GM18505 (cell line): ENCODE measurements at regions not wholly inside any gene's neighbourhood (a gene's known extent, or its start where the extent isn't known, plus 50 kb on each side); places are given as distances from the start of the nearest gene placed in this dataset.
A peak's percentile ranks its signal among the peaks of the same experiment; 100 is the strongest.
"Not testable (repeated sequence)": the region's sequence is repeated elsewhere in the genome, so short reads cannot be mapped to it uniquely, and the experiment has no call there.

Experiments used
- ATAC-seq: cut with Tn5 transposase; IDR thresholded peaks from one replicate; pipeline ENCODE4 v1.9.1; 2021; ENCODE audit not compliant: unreplicated experiment
- POLR2A ChIP-seq: IDR thresholded peaks from 4 replicates; pipeline ENCODE4 v1.6.1; 2011; ENCODE audit warnings: borderline replicate concordance; ENCODE audit not compliant: insufficient read depth, insufficient read length; ENCODE audit errors: extremely low read depth

DNA sequence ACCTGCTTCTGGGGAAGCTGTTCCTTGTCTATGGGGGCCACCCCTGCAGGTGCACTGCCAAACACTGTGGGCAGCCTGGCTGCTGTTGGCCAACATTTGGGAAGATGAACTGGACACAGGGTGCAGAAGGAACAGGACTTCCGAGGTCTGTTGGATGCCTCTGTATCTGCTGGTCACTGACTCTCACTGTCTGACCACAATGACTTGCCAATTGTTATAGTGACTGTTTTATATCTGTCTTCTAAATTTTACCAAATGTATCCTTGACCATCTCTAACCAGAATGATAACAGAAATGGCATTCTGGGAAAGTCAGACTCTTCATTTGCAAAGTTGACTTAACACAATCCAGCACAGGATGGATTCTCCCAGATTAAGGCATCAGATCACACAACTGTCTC, 214.0 kb upstream of the PRSS58 start:
- ATAC-seq, result no peak
- no peak for TF ChIP-seq POLR2A

DNA sequence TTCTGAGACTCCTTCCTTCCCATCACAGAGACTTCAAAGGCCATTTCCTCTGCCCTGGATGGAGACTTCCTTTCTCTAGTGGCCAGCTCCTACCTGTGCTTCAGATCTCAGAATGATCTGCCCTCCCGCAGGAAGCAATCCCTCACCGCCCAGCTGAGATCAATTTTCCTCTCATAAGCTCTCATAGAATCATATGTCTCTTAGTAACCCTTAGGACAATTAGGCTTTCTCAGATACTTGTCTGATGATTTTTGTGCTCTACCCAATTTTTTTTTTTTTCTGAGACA, 212.6 kb upstream of the PRSS58 start:
- no peak for ATAC-seq
- TF ChIP-seq POLR2A, result no peak

DNA sequence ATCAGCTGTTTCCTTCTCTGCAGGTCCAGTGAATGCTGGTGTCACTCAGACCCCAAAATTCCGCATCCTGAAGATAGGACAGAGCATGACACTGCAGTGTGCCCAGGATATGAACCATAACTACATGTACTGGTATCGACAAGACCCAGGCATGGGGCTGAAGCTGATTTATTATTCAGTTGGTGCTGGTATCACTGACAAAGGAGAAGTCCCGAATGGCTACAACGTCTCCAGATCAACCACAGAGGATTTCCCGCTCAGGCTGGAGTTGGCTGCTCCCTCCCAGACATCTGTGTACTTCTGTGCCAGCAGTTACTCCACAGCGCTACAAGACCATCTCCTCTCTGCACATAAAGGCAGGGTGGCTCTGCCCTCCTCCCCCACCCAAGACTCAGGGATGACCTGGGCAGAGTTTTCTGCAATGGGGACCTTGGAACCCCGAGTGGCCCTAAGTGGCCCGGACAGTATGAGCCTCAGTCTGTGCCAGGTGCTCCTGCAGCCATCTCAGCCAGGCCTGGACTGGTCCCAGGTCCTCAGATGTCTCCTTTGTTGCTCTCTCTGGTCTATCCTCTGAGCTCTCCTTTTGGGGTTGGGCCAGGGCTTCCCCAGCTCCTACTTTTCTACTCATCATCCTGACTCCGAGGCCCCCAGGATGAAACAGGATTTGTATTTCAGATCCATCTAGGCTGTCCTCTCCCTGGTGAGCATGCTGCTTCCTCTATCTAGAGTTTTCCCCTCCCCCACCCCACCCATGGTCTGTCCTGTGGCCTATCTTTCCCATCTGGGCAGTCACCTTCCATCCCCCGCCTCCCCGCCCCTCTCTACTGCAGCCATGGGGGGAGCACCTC, 212.1 kb upstream of the PRSS58 start:
- TF ChIP-seq POLR2A, result no peak
- no peak for ATAC-seq

DNA sequence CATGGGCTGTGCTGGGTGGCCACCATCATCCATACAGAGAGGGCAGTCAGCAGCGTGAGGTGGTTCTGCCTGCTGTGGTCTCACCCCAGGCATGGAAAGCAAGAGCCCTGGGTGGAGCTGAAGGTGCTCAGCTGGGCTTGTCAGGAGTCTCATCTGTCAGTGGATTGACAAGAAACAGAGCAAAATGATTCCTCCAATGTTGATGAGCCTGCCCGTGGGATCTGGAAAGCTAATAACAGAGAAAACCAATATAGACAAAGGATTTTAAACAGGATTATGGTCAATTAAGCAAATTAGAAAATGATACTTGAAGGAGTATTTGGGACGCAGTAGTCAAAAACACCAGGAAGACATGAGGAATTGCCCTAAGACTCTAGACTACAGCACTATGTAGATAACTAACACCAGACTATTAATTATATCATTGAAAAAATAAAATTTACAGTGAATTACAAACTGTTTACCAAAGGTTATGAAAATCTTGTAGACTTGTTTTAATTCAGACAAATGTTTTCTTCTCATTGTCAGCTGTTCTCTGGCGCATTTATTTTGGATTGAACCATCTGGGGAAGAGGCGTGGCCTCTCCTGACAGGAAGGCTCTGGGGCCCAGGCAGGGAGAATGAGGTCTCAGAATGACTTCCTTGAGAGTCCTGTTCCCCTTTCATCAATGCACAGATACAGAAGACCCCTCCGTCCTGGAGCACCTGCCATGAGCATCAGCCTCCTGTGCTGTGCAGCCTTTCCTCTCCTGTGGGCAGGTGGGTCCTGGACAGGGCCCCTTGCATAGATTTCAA, 211.2 kb upstream of the PRSS58 start:
- no peak for TF ChIP-seq POLR2A
- ATAC-seq, result no peak

- ATAC-seq, result not testable (repeated sequence)
Observed at GRCh38 chr7:142467056-142467655, 209.3 kb upstream of the PRSS58 start.

GRCh38 chr7:142463401-142463850, 205.6 kb upstream of the PRSS58 start:
- peak; percentile 58 for ATAC-seq
- no peak for TF ChIP-seq POLR2A

DNA sequence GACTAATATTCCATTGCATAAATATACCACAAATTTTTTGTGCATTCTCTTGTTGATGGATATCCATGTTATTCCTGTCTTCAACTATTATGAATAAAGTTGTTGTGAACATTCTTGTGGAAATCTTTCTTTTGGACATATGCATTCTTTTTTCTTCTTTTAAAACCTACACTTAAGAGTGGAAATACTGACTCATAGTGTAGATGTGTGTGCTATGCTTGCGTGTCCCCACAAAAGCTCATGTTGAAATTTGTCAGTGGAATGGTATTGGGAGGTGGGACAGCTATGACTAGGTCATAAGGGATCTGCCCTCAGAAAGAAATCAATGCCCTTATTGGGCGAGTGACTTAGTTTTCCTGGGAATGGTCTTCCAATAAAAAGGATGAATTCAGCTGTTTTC, 203.6 kb upstream of the PRSS58 start:
- no peak for TF ChIP-seq POLR2A
- ATAC-seq, result no peak

DNA sequence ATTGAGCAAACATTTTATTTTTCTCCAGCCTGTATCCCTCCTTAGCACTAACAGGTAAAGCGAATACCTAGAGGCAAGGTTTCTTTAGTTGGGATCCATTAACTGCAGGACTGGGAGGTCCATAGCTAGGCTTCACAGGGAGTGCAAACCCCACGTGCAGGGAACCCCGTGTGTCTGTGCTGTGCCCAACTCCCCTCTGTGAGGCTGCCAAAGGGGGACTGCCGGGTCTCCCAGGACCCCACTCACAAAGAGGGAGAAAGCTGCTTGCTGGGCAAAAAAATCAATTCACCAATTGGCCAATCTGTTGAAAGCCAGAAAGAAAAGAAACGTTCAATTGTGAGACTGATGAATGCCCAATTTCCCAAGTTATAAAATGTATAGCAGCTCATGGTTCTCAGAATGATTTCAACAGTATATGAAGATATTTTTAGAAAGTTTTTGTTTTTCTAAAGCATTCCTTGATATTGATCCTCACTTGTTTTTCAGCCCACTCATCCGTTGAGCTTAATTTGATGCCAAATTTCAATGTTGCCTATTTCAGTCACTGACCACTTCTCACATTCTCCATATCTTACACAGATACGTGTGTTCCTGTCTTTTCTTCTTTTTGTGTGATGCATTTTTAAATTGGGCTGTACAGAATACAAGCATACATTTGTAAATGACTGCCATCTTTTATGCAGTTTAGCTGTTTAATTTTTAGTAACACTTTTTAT, 202.7 kb upstream of the PRSS58 start:
- TF ChIP-seq POLR2A, result no peak
- ATAC-seq, result no peak

DNA sequence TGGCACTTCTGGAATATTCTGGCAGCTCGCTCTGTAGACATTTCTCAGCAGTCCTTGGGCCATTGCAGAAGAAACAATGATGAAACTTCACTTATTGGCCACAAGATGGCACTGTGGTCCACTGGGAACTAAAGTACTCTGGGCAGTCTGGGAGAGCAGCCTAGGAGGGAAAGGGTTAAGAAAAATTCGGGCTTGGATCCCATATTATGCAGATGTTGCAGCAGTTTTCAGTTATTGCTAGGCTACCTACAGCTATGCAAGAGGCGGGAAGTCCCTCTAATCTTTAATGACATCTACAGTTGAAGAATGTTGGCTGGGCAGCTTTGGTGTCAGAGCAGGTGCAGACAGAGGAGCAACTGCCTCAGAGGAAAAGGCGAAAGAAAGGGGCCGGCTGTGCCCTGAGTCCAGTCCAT, 201.7 kb upstream of the PRSS58 start:
- TF ChIP-seq POLR2A, result no peak
- peak; percentile 54 for ATAC-seq

- ATAC-seq, result no peak
- TF ChIP-seq POLR2A, result no peak
Observed at GRCh38 chr7:142457146-142457703, 199.4 kb upstream of the PRSS58 start.

DNA sequence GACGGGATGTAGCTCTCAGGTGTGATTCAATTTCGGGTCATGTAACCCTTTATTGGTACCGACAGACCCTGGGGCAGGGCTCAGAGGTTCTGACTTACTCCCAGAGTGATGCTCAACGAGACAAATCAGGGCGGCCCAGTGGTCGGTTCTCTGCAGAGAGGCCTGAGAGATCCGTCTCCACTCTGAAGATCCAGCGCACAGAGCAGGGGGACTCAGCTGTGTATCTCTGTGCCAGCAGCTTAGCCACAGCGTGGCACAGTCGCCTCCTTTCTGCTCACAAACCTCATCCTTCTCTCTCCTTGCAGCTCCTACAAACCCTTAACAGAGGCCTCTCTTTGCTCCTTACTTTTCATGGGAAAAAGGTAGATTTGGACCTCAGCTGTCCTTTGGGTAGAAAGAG, 197.5 kb upstream of the PRSS58 start:
- ATAC-seq, result no peak

DNA sequence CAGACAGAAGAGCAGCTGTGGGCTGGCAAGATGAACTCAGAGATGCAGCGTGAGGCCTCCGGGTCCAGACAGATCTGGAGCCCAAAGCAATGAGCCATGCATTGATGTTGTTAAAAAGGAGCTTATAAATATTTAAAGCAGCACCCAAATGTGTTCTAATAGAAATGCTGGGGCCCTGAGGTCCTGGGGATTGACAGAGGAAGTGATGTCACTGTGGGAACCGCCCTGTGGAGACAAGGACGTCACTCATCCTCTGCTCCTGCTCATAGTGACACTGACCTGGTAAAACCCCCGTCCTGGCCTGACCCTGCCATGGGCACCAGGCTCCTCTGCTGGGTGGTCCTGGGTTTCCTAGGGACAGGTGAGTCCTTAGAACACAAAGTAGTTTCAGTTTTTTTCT, 197.0 kb upstream of the PRSS58 start:
- ATAC-seq, result no peak
- no peak for TF ChIP-seq POLR2A

More for the DNA sequence above, 197.5 kb upstream of the PRSS58 start:
- no peak for TF ChIP-seq POLR2A

GRCh38 chr7:142452791-142453190, 194.9 kb upstream of the PRSS58 start:
- no peak for ATAC-seq
- TF ChIP-seq POLR2A, result no peak

GRCh38 chr7:142451817-142452216, 194.0 kb upstream of the PRSS58 start:
- no peak for TF ChIP-seq POLR2A
- ATAC-seq, result no peak

DNA sequence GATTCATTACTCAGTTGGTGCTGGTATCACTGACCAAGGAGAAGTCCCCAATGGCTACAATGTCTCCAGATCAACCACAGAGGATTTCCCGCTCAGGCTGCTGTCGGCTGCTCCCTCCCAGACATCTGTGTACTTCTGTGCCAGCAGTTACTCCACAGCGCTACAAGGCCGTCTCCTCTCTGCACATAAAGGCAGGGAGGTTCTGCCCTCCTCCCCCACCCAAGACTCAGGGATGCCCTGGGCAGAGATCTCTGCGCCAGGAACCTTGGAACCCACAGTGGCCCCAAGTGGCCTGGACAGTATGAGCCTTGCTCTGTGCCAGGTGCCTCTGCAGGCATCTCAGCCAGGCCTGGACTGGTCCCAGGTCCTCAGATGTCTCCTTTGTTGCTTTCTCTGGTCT, 193.4 kb upstream of the PRSS58 start:
- no peak for TF ChIP-seq POLR2A

More for the DNA sequence above, 193.4 kb upstream of the PRSS58 start:
- no peak for ATAC-seq
